ENCODE measurements at regions not wholly inside any gene's neighbourhood (a gene's known extent, or its start where the extent isn't known, plus 50 kb on each side); places are given as distances from the start of the nearest gene placed in this dataset.

DNA sequence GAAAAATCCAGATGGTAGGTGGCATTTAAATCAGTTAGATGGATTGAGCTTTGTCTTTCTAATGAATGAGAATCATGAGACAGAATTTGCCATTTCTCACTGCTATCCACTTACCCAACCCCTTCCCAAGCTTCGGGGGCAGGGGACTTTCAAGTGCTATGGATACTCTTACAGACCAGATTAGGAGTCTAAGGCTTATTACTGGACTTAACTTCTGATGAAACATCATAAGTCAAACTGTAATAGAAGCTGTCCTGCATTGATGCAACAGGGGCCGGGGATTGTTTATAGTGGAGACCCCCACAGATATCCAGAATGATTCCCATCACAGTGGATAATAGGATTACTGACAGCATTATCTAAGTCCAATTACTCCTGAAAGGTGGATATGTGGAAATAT is 267.0 kb downstream of the NUF2 start (continued):
- TF ChIP-seq, protein P1, sequence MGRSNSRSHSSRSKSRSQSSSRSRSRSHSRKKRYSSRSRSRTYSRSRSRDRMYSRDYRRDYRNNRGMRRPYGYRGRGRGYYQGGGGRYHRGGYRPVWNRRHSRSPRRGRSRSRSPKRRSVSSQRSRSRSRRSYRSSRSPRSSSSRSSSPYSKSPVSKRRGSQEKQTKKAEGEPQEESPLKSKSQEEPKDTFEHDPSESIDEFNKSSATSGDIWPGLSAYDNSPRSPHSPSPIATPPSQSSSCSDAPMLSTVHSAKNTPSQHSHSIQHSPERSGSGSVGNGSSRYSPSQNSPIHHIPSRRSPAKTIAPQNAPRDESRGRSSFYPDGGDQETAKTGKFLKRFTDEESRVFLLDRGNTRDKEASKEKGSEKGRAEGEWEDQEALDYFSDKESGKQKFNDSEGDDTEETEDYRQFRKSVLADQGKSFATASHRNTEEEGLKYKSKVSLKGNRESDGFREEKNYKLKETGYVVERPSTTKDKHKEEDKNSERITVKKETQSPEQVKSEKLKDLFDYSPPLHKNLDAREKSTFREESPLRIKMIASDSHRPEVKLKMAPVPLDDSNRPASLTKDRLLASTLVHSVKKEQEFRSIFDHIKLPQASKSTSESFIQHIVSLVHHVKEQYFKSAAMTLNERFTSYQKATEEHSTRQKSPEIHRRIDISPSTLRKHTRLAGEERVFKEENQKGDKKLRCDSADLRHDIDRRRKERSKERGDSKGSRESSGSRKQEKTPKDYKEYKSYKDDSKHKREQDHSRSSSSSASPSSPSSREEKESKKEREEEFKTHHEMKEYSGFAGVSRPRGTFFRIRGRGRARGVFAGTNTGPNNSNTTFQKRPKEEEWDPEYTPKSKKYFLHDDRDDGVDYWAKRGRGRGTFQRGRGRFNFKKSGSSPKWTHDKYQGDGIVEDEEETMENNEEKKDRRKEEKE (IDR thresholded peaks at IDR 0.05): no peak
- TF ChIP-seq ZZZ3 (IDR thresholded peaks at IDR 0.05; ENCODE audit: control insufficient read depth, insufficient read length, low read depth) (no peak), HDGF (IDR thresholded peaks at IDR 0.05) (no peak), WRNIP1 (IDR thresholded peaks at IDR 0.05; ENCODE audit: borderline replicate concordance, low read depth, low read length) (no peak), STAT1 (conservative IDR thresholded peaks at IDR 0.05) (no peak), CBX5 (IDR thresholded peaks at IDR 0.05; ENCODE audit: low read depth) (no peak), NR2C1 (IDR thresholded peaks at IDR 0.05) (no peak), SMAD1 (IDR thresholded peaks at IDR 0.05; ENCODE audit: low read depth, partially characterized antibody) (no peak)
- TF ChIP-seq, protein P2, sequence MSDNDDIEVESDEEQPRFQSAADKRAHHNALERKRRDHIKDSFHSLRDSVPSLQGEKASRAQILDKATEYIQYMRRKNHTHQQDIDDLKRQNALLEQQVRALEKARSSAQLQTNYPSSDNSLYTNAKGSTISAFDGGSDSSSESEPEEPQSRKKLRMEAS (IDR thresholded peaks at IDR 0.05; ENCODE audit: low read depth, low read length): no peak

DNA sequence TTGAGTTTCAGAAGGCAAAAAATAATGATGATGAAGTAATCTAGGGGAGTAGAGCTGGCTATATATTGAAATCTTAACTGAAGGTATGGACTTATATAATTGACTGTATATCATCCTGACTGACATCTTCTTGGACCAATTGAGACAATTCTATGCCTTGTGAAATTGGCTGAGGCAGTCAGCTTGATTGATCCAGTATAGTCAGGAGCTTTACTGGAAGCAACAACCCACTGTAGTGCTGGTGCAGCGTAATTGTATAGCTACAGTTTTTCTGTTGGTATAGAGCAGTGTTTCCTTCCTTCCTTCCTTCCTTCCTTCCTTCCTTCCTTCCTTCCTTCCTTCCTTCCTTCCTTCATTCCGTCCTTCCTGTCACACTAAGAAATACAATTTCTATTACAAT is 268.0 kb downstream of the NUF2 start:
- ATAC-seq: no peak
- POLR2A ChIA-PET: no interaction called here
- RAD21 ChIA-PET (ENCODE audit: unreplicated experiment): no interaction called here
- 9% methylated on average over 2 of the region's 2 CpGs for WGBS (ENCODE audit: insufficient coverage, insufficient replicate concordance, low lambda C conversion rate, missing lambda C conversion rate)
- Histone ChIP-seq H4K20me1 (ENCODE audit: control insufficient read depth, insufficient read depth) (no peaks in the 10 kb centered on the region), H3K79me2 (ENCODE audit: control insufficient read depth, insufficient read depth, low read length) (no peaks in the 10 kb centered on the region), H3K27me3 (replicated peaks in 1 of 2; ENCODE audit: control insufficient read depth in 2 of 2, insufficient read depth in 2 of 2, low read length in 1 of 2) (no peaks in the 10 kb centered on the region), H2AFZ (ENCODE audit: control insufficient read depth, low read depth, low read length) (no peak overlapping the region), H3K9me3 (replicated peaks; ENCODE audit: control insufficient read depth, insufficient read depth, low read length) (no peaks in the 10 kb centered on the region), H3K4me1 (ENCODE audit: control insufficient read depth, insufficient read depth, low read length) (no peaks in the 10 kb centered on the region), H3K4me2 (ENCODE audit: control insufficient read depth, insufficient read depth) (no peak overlapping the region), H3K9ac (ENCODE audit: control insufficient read depth, insufficient read depth, low read length) (no peak overlapping the region), H3K36me3 (ENCODE audit: control insufficient read depth in 2 of 2, insufficient read depth in 2 of 2, low read length in 1 of 2) (no peaks in the 10 kb centered on the region), H3K27ac (ENCODE audit: control insufficient read depth, insufficient read depth) (no peak overlapping the region), H3K4me3 (no peak overlapping the region)
- DNase-seq (ENCODE audit: low read depth, low spot score): no peak
- CTCF ChIA-PET: interaction anchor here (0.9 kb wide), 1 partner anchor 8 kb away, joined by 3 read pairs; no protein-coding TSS in a partner anchor
- FAIRE-seq: no peak
- in situ Hi-C loops (cut with MboI) (no loop called here), intact Hi-C loops (cut with micrococcal nuclease; ENCODE audit: unreplicated experiment) (no loop called here)
- no TSS peak for BruUV-seq (replicated peaks)
- SMC1A ChIA-PET (ENCODE audit: uncharacterized antibody, unreplicated experiment): interaction anchor here (0.6 kb wide), 1 partner anchor 12 kb away, joined by 3 read pairs; no protein-coding TSS in a partner anchor
- TF ChIP-seq MYB (IDR thresholded peaks at IDR 0.05; ENCODE audit: borderline replicate concordance, low read depth, low read length) (no peak), SIN3A (IDR thresholded peaks at IDR 0.05; ENCODE audit: low read depth, low read length) (no peak), CBX3 (IDR thresholded peaks at IDR 0.05; ENCODE audit: borderline replicate concordance, low read depth) (no peak), CBX5 (IDR thresholded peaks at IDR 0.05; ENCODE audit: low read depth) (no peak), CREB1 (IDR thresholded peaks at IDR 0.05; ENCODE audit: low read depth) (no peak), SREBF2 (IDR thresholded peaks at IDR 0.05; ENCODE audit: low read length) (no peak), PAX5 (IDR thresholded peaks at IDR 0.05; ENCODE audit: borderline replicate concordance, low read depth, low read length) (no peak), SPI1 (IDR thresholded peaks at IDR 0.05; ENCODE audit: borderline replicate concordance, insufficient read depth, low read depth, low read length) (no peak)
- TF ChIP-seq, protein P3, sequence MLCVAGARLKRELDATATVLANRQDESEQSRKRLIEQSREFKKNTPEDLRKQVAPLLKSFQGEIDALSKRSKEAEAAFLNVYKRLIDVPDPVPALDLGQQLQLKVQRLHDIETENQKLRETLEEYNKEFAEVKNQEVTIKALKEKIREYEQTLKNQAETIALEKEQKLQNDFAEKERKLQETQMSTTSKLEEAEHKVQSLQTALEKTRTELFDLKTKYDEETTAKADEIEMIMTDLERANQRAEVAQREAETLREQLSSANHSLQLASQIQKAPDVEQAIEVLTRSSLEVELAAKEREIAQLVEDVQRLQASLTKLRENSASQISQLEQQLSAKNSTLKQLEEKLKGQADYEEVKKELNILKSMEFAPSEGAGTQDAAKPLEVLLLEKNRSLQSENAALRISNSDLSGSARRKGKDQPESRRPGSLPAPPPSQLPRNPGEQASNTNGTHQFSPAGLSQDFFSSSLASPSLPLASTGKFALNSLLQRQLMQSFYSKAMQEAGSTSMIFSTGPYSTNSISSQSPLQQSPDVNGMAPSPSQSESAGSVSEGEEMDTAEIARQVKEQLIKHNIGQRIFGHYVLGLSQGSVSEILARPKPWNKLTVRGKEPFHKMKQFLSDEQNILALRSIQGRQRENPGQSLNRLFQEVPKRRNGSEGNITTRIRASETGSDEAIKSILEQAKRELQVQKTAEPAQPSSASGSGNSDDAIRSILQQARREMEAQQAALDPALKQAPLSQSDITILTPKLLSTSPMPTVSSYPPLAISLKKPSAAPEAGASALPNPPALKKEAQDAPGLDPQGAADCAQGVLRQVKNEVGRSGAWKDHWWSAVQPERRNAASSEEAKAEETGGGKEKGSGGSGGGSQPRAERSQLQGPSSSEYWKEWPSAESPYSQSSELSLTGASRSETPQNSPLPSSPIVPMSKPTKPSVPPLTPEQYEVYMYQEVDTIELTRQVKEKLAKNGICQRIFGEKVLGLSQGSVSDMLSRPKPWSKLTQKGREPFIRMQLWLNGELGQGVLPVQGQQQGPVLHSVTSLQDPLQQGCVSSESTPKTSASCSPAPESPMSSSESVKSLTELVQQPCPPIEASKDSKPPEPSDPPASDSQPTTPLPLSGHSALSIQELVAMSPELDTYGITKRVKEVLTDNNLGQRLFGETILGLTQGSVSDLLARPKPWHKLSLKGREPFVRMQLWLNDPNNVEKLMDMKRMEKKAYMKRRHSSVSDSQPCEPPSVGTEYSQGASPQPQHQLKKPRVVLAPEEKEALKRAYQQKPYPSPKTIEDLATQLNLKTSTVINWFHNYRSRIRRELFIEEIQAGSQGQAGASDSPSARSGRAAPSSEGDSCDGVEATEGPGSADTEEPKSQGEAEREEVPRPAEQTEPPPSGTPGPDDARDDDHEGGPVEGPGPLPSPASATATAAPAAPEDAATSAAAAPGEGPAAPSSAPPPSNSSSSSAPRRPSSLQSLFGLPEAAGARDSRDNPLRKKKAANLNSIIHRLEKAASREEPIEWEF (IDR thresholded peaks at IDR 0.05; ENCODE audit: insufficient replicate concordance, low read depth, low read length): no peak
